ENCODE measurements at regions not wholly inside any gene's neighbourhood (a gene's known extent, or its start where the extent isn't known, plus 50 kb on each side); places are given as distances from the start of the nearest gene placed in this dataset.

- no peak overlapping the region for H3K4me3 ChIP-seq (ENCODE audit: low read length in 2 of 2)
- H3K9me3 ChIP-seq (ENCODE audit: control insufficient read depth in 2 of 2, low read length in 2 of 2), result no peaks in the 10 kb centered on the region
- H3K4me1 ChIP-seq (ENCODE audit: control insufficient read depth in 2 of 2, insufficient read depth in 2 of 2, low read length in 2 of 2), result no peaks in the 10 kb centered on the region
- no peaks in the 10 kb centered on the region for H3K27me3 ChIP-seq (ENCODE audit: control insufficient read depth in 2 of 2, insufficient read depth in 2 of 2, low read length in 2 of 2)
- H3K27ac ChIP-seq (ENCODE audit: low read depth in 2 of 2, low read length in 2 of 2), result no peak overlapping the region
- H3K36me3 ChIP-seq (ENCODE audit: control insufficient read depth in 2 of 2, insufficient read depth in 2 of 2, low read length in 2 of 2), result no peaks in the 10 kb centered on the region
- no peak overlapping the region for H3K9ac ChIP-seq (ENCODE audit: low read depth in 1 of 2, low read length in 2 of 2)
Measured at GRCh38 chr3:178370387-178370786, 165.8 kb upstream of the KCNMB2 start.

DNA sequence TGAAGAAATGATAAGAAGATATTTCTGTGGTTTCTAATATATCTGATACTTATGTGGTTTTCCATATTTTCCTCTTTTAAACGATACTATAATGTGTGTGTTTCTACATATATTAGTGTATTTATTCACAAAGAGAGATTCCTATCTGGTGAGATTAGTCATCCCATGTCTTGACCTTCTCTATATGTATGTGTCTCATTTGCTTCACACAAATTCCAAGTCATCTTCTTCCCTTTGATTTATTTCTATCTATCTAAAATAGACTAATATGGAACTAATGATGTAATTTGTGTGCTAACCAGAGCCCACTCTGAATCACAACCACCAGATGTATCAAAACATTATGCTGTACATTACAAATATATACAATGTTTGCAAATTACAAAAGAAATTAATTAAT lies 154.7 kb upstream of the KCNMB2 start:
- Histone ChIP-seq H3K4me1 (ENCODE audit: control insufficient read depth in 2 of 2, insufficient read depth in 2 of 2, low read length in 2 of 2) (peaks cover 0 to 6% of the 10 kb centered on the region in 2 donors), H3K4me3 (ENCODE audit: low read length in 2 of 2) (no peak overlapping the region), H3K9ac (ENCODE audit: low read depth in 1 of 2, low read length in 2 of 2) (no peak overlapping the region), H3K9me3 (ENCODE audit: control insufficient read depth in 2 of 2, low read length in 2 of 2) (no peaks in the 10 kb centered on the region), H3K27ac (ENCODE audit: low read depth in 2 of 2, low read length in 2 of 2) (no peak overlapping the region), H3K36me3 (ENCODE audit: control insufficient read depth in 2 of 2, insufficient read depth in 2 of 2, low read length in 2 of 2) (no peaks in the 10 kb centered on the region), H3K27me3 (ENCODE audit: control insufficient read depth in 2 of 2, insufficient read depth in 2 of 2, low read length in 2 of 2) (no peaks in the 10 kb centered on the region)

- Histone ChIP-seq H3K9ac (ENCODE audit: low read depth in 1 of 2, low read length in 2 of 2) (no peak overlapping the region), H3K4me3 (ENCODE audit: low read length in 2 of 2) (no peak overlapping the region), H3K27ac (ENCODE audit: low read depth in 2 of 2, low read length in 2 of 2) (no peak overlapping the region), H3K4me1 (ENCODE audit: control insufficient read depth in 2 of 2, insufficient read depth in 2 of 2, low read length in 2 of 2) (peaks cover 0 to 6% of the 10 kb centered on the region in 2 donors), H3K27me3 (ENCODE audit: control insufficient read depth in 2 of 2, insufficient read depth in 2 of 2, low read length in 2 of 2) (no peaks in the 10 kb centered on the region), H3K36me3 (ENCODE audit: control insufficient read depth in 2 of 2, insufficient read depth in 2 of 2, low read length in 2 of 2) (no peaks in the 10 kb centered on the region), H3K9me3 (ENCODE audit: control insufficient read depth in 2 of 2, low read length in 2 of 2) (no peaks in the 10 kb centered on the region)
Measured at GRCh38 chr3:178381971-178382448, 154.2 kb upstream of the KCNMB2 start.

- no peaks in the 10 kb centered on the region for H3K36me3 ChIP-seq (ENCODE audit: control insufficient read depth in 2 of 2, insufficient read depth in 2 of 2, low read length in 2 of 2)
- H3K4me1 ChIP-seq (ENCODE audit: control insufficient read depth in 2 of 2, insufficient read depth in 2 of 2, low read length in 2 of 2), result peaks cover 0 to 6% of the 10 kb centered on the region in 2 donors
- no peak overlapping the region for H3K4me3 ChIP-seq (ENCODE audit: low read length in 2 of 2)
- H3K27me3 ChIP-seq (ENCODE audit: control insufficient read depth in 2 of 2, insufficient read depth in 2 of 2, low read length in 2 of 2), result no peaks in the 10 kb centered on the region
- no peak overlapping the region for H3K9ac ChIP-seq (ENCODE audit: low read depth in 1 of 2, low read length in 2 of 2)
- no peak overlapping the region for H3K27ac ChIP-seq (ENCODE audit: low read depth in 2 of 2, low read length in 2 of 2)
- H3K9me3 ChIP-seq (ENCODE audit: control insufficient read depth in 2 of 2, low read length in 2 of 2), result no peaks in the 10 kb centered on the region
Measured at GRCh38 chr3:178382449-178383061, 153.7 kb upstream of the KCNMB2 start.

- H3K9ac ChIP-seq (ENCODE audit: low read depth in 1 of 2, low read length in 2 of 2), result no peak overlapping the region
- H3K4me3 ChIP-seq (ENCODE audit: low read length in 2 of 2), result no peak overlapping the region
- H3K36me3 ChIP-seq (ENCODE audit: control insufficient read depth in 2 of 2, insufficient read depth in 2 of 2, low read length in 2 of 2), result no peaks in the 10 kb centered on the region
- no peak overlapping the region for H3K27ac ChIP-seq (ENCODE audit: low read depth in 2 of 2, low read length in 2 of 2)
- no peaks in the 10 kb centered on the region for H3K9me3 ChIP-seq (ENCODE audit: control insufficient read depth in 2 of 2, low read length in 2 of 2)
- H3K27me3 ChIP-seq (ENCODE audit: control insufficient read depth in 2 of 2, insufficient read depth in 2 of 2, low read length in 2 of 2), result no peaks in the 10 kb centered on the region
- H3K4me1 ChIP-seq (ENCODE audit: control insufficient read depth in 2 of 2, insufficient read depth in 2 of 2, low read length in 2 of 2), result peaks cover 0 to 3% of the 10 kb centered on the region in 2 donors
Measured at GRCh38 chr3:178384321-178385230, 151.7 kb upstream of the KCNMB2 start.

DNA sequence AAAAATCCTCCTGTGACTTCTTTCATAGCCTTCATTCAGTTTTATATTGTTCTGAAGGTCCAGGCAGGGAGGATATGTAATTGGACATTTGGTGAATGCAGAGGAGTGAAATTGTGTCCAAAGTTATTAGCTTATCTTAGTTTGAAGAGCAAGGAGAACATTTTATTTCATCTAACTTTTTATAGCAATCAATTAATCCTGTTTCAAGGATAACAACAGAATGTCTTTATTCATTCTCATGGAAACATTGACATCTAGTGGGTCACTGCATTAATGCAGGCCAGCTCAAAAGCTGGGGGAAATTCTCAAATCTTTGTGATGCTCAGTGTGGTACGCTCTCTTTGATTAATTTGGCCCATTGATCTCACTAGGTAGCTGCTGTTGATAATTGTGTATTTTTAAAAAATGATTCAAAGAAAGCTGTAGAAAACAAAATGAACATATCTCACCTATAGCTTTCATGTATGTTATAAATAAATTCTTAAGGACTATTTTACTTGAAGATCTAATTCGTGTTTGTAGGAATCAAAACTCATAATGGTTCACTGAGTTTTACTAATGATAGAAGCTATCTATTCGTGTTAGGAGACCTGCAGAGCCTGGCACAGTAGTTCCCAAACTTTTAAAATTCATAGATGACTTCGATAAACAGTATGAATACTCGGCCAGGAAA lies 150.8 kb upstream of the KCNMB2 start:
- no peaks in the 10 kb centered on the region for H3K9me3 ChIP-seq (ENCODE audit: control insufficient read depth in 2 of 2, low read length in 2 of 2)
- H3K4me3 ChIP-seq (ENCODE audit: low read length in 2 of 2), result no peak overlapping the region
- H3K36me3 ChIP-seq (ENCODE audit: control insufficient read depth in 2 of 2, insufficient read depth in 2 of 2, low read length in 2 of 2), result no peaks in the 10 kb centered on the region
- no peaks in the 10 kb centered on the region for H3K27me3 ChIP-seq (ENCODE audit: control insufficient read depth in 2 of 2, insufficient read depth in 2 of 2, low read length in 2 of 2)
- H3K9ac ChIP-seq (ENCODE audit: low read depth in 1 of 2, low read length in 2 of 2), result no peak overlapping the region
- no peak overlapping the region for H3K27ac ChIP-seq (ENCODE audit: low read depth in 2 of 2, low read length in 2 of 2)
- H3K4me1 ChIP-seq (ENCODE audit: control insufficient read depth in 2 of 2, insufficient read depth in 2 of 2, low read length in 2 of 2), result peaks cover 0 to 3% of the 10 kb centered on the region in 2 donors

DNA sequence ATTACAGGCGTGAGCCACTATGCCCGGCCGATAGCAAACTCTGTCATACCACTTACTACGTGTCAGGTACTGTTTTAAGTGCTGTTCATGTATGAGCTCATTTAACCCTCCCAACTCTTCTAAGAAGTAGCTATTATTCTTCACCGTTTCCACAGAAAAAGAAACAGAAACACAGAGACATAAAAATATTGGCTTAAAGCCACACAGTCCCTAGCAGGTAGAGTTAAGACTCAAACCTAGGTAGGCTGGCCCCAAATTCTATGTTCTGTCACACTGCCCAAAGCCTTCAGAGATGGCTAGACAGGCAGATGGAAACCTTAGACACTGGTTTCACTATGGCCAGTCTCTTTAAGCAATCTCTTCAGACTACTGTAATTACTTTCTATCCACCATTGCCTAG lies 149.8 kb upstream of the KCNMB2 start:
- H3K27me3 ChIP-seq (ENCODE audit: control insufficient read depth in 2 of 2, insufficient read depth in 2 of 2, low read length in 2 of 2), result no peaks in the 10 kb centered on the region
- no peaks in the 10 kb centered on the region for H3K9me3 ChIP-seq (ENCODE audit: control insufficient read depth in 2 of 2, low read length in 2 of 2)
- no peak overlapping the region for H3K27ac ChIP-seq (ENCODE audit: low read depth in 2 of 2, low read length in 2 of 2)
- no peak overlapping the region for H3K9ac ChIP-seq (ENCODE audit: low read depth in 1 of 2, low read length in 2 of 2)
- peaks cover 0 to 3% of the 10 kb centered on the region in 2 donors for H3K4me1 ChIP-seq (ENCODE audit: control insufficient read depth in 2 of 2, insufficient read depth in 2 of 2, low read length in 2 of 2)
- H3K36me3 ChIP-seq (ENCODE audit: control insufficient read depth in 2 of 2, insufficient read depth in 2 of 2, low read length in 2 of 2), result no peaks in the 10 kb centered on the region
- H3K4me3 ChIP-seq (ENCODE audit: low read length in 2 of 2), result no peak overlapping the region

GRCh38 chr3:178386880-178387279 lies 149.4 kb upstream of the KCNMB2 start:
- Histone ChIP-seq H3K9ac (ENCODE audit: low read depth in 1 of 2, low read length in 2 of 2) (no peak overlapping the region), H3K36me3 (ENCODE audit: control insufficient read depth in 2 of 2, insufficient read depth in 2 of 2, low read length in 2 of 2) (no peaks in the 10 kb centered on the region), H3K9me3 (ENCODE audit: control insufficient read depth in 2 of 2, low read length in 2 of 2) (no peaks in the 10 kb centered on the region), H3K4me3 (ENCODE audit: low read length in 2 of 2) (no peak overlapping the region), H3K4me1 (ENCODE audit: control insufficient read depth in 2 of 2, insufficient read depth in 2 of 2, low read length in 2 of 2) (peaks cover 0 to 3% of the 10 kb centered on the region in 2 donors), H3K27me3 (ENCODE audit: control insufficient read depth in 2 of 2, insufficient read depth in 2 of 2, low read length in 2 of 2) (no peaks in the 10 kb centered on the region), H3K27ac (ENCODE audit: low read depth in 2 of 2, low read length in 2 of 2) (no peak overlapping the region)

- Histone ChIP-seq H3K4me3 (ENCODE audit: low read length in 2 of 2) (no peak overlapping the region), H3K27me3 (ENCODE audit: control insufficient read depth in 2 of 2, insufficient read depth in 2 of 2, low read length in 2 of 2) (no peaks in the 10 kb centered on the region), H3K4me1 (ENCODE audit: control insufficient read depth in 2 of 2, insufficient read depth in 2 of 2, low read length in 2 of 2) (peaks cover 0 to 3% of the 10 kb centered on the region in 2 donors)
Measured at GRCh38 chr3:178388473-178388872, 147.8 kb upstream of the KCNMB2 start.

GRCh38 chr3:178389258-178389657 lies 147.0 kb upstream of the KCNMB2 start:
- Histone ChIP-seq H3K9ac (ENCODE audit: low read depth in 1 of 2, low read length in 2 of 2) (no peak overlapping the region), H3K9me3 (ENCODE audit: control insufficient read depth in 2 of 2, low read length in 2 of 2) (no peaks in the 10 kb centered on the region), H3K4me3 (ENCODE audit: low read length in 2 of 2) (no peak overlapping the region), H3K27me3 (ENCODE audit: control insufficient read depth in 2 of 2, insufficient read depth in 2 of 2, low read length in 2 of 2) (no peaks in the 10 kb centered on the region), H3K27ac (ENCODE audit: low read depth in 2 of 2, low read length in 2 of 2) (no peak overlapping the region), H3K36me3 (ENCODE audit: control insufficient read depth in 2 of 2, insufficient read depth in 2 of 2, low read length in 2 of 2) (no peaks in the 10 kb centered on the region), H3K4me1 (ENCODE audit: control insufficient read depth in 2 of 2, insufficient read depth in 2 of 2, low read length in 2 of 2) (peaks cover 0 to 3% of the 10 kb centered on the region in 2 donors)

More at GRCh38 chr3:178388473-178388872, 147.8 kb upstream of the KCNMB2 start:
- Histone ChIP-seq H3K27ac (ENCODE audit: low read depth in 2 of 2, low read length in 2 of 2) (no peak overlapping the region), H3K9ac (ENCODE audit: low read depth in 1 of 2, low read length in 2 of 2) (no peak overlapping the region), H3K9me3 (ENCODE audit: control insufficient read depth in 2 of 2, low read length in 2 of 2) (no peaks in the 10 kb centered on the region), H3K36me3 (ENCODE audit: control insufficient read depth in 2 of 2, insufficient read depth in 2 of 2, low read length in 2 of 2) (no peaks in the 10 kb centered on the region)
